GM18951 (cell line): ENCODE measurements at regions not wholly inside any gene's neighbourhood (a gene's known extent, or its start where the extent isn't known, plus 50 kb on each side); places are given as distances from the start of the nearest gene placed in this dataset.

ENCODE experiments used
- POLR2A ChIP-seq: IDR thresholded peaks from 4 replicates; pipeline ENCODE4 v1.6.1; 2011; ENCODE audit warnings: mild to moderate bottlenecking; ENCODE audit not compliant: insufficient read length, insufficient read depth; ENCODE audit errors: extremely low read depth
- in situ Hi-C: fragments of 300-500 bp; cut with MboI; formaldehyde crosslinking; loops from one replicate; pipeline ENCODE4 v1.12.0; 2022; ENCODE audit warnings: low sequenced_read_pairs, mixed read lengths, inconsistent platforms; ENCODE audit not compliant: unreplicated experiment

DNA sequence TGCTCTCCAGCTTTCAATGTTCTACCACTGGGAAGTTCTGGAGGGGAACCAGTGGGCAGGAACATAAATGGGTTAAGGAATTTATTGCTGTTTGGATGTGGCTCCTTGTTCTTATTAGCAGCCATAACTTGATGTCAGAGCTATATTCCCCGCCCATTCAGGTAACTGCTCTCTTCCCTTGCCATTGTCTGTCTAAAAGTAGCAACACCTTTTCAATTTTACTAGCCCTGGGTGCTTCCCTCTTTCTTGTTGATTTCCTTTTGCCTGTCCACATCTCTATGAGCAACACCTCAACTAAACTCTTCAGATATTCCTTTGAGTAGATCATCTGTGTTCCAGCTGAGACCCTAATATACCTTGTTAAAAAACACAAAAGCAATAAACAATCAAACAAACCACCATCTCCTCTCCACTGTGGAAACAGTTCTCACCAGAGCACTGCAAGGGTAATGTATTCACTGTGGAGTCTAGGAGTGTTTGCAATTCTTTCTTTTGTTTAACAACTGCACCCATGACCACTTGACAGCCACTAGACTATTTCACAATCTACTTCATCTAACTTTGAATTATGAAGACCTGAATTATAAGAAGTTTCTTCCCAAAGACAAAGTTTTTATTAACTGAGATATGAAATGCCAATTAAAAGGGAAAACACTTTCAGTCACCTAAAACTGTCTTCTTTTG is 436.7 kb downstream of the IPMK start:
- in situ Hi-C loops, result no loop called here
- TF ChIP-seq POLR2A, result no peak

DNA sequence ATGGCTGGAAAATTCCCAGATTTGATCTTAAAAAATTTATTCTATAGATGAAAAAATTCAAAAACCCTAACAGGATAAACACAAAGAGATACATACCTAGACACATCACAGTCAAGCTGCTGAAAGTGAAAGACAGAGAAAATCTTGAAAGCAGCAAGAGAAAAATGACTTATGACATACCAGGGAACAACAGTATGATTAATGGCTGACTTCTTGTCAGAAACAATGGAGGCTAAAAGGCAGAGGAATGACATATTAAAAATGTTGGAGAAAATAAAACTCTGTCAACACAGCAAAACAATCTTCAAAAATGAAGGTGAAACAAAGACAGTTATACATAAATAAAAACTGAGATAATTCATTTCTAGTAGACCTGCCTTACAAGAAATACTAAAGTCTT is 442.7 kb downstream of the IPMK start:
- TF ChIP-seq POLR2A, result no peak
- in situ Hi-C loops, result no loop called here

DNA sequence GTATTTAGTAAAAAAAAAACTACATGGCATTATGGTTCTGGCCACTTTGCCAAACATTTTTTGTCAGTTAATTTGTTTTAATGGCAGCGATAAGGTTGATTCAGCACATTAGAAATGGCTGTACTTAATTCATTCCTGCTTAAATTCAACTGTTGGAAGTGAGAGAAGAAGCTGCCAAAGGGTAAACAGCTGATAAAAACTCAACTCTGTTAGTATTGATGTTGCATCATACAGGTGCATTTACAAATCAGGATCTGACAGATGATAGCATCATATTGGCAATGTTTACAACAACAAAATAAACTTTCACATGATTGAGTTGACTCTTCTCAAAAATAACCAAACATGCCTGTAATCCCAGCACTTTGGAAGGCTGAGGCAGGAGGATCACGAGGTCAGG is 444.3 kb downstream of the IPMK start:
- in situ Hi-C loops, result no loop called here

DNA sequence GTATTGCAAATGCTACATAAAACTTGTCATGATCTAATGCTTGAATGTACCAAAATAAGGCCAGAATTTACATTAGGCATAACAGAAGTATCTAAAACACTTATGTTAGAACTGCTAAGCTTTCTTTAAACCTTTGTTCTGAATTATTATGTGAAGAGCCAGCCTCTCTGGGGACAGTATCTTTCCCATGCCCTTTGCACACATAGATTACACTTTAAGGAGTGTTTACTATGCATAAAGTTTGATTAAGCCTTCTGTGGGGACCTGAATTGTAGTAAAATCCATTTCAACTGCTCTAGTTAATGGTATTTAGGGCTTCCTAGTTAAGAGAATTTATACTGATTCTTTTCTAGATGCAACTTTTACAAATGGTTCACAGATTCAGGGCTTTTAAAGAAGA is 444.7 kb downstream of the IPMK start:
- in situ Hi-C loops, result no loop called here
- no peak for TF ChIP-seq POLR2A

More for the DNA sequence above, 444.3 kb downstream of the IPMK start:
- TF ChIP-seq POLR2A, result no peak

DNA sequence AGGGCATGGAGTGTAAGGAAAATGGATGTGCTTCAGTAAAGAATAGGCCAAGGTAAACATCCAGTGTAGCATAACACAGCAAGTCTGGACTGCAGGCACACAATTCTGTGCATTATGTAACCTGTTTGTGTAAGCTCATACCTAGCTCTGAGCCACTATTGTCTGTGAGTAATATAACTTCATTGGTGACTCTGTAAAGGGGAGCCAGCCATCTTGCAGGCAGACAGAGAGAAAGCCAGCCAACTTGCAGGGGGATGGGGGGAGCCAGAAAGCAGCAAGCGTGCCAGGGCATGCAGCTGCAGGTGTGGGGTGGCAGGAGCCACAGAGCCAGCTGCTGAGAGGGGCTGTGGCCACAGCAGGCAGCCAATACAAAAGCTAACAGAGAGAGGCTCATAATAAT is 449.2 kb downstream of the IPMK start:
- TF ChIP-seq POLR2A, result no peak
- in situ Hi-C loops, result no loop called here

DNA sequence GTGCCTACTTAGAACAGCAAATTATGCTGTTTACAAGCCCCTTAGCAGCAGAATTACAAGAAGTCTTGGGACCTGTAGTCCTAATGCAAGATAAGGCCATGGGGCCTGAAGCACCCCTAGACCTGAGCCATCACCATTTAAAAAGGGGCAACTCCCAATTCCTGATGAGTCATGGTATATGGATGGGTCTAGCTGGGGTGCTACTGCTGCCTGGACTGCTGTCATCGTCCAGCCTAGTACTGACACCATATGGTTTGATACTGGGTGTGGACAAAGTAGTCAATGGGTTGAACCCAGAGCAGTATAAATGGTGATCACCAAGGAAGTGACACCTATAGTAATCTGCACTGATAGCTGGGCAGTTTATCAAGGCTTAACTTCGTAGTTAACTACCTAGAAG is 450.0 kb downstream of the IPMK start:
- in situ Hi-C loops, result no loop called here
- TF ChIP-seq POLR2A, result no peak

DNA sequence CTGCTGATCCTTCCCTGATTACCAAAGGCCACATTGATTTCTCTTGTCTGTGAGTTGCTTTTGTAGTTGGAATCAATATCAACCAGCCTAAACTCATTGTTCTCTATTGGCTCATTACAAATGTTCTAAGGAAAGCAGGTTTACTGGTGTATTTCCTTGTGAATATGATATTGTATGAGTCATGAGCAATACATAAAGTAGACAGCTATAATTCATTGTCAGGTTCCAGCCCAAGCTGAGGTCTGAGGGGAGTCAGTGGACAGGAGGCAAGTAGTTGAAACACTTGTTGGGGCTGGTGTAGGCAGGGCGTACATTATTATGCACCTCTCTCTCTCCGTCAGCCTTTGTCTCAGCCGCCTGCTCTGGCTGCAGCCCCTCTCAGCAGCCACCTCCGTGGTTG is 451.7 kb downstream of the IPMK start:
- TF ChIP-seq POLR2A, result no peak
- in situ Hi-C loops, result no loop called here

DNA sequence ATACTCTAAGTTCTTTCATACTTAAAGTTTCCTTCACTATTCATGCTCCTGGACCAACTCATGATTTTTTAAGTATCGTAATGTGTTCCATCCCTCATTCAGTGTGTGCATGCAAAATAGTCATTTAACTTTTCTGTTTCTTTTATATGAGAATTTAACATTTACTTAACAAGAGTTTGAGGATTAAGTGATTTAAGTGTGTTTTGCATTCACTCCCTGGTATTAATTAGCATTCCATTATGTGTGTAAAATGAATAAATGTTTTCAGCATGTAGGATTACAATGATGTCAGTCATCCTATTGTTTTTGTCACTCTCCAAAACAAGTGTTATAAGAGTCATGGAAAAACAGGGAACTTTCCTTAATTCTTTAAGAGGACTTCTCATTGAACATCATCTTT is 457.7 kb downstream of the IPMK start:
- no peak for TF ChIP-seq POLR2A
- in situ Hi-C loops, result no loop called here

DNA sequence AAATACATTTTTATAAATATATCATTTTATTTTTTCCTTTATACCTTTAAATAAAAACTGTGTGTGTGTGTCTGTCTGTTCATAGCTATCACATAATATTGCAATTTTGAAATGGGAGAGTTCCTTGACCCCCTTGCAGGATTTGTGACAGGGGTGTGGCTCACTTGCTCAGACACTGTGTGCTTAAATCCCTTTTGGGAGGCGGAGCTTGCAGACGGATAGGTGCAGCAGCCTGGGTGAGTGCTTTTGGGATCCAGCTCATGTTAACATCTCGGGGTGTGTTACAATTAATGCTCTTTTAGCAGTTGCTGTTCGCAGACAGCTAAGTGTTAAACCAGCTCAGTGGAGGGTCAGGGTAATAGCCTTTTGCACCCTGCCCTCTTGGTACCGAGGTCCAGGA is 459.8 kb downstream of the IPMK start:
- in situ Hi-C loops, result no loop called here
- TF ChIP-seq POLR2A, result no peak

DNA sequence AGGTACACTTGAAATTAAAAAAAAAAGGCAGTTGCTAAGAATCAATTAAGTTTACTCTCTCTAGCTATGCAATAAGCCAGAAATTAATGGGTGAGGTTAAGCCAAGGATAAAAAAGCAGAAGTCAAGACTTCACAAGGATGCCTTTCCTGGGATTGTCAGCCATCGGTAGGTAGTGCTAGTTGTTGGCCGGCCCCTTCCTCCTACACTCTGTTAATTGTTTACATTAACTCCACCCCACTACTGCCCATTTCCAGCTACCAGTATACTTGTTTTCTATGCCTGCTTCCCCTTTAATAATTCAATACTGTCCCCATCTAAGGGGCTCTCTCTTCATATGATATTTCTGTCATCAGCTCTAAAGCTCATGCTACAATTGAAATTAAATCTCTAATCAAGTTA is 461.0 kb downstream of the IPMK start:
- TF ChIP-seq POLR2A, result no peak
- in situ Hi-C loops, result no loop called here

DNA sequence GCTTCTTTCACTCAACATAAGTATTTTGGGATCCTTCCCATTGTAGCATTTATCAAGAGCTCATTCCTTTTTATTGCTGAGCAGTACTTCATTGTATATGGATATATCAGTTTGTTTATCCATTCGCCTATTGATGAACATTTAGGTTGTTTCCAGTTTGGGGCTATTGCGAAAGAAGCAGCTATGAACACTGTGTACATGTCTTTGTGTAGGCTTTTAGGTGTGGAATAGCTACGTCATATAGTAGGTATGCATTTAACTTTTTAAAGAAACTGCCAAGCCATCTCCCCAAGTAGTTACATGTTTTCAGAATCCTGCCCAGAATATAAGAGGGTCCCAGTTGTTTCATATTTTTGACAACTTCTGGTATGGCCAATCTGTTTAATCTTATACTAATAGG is 468.1 kb downstream of the IPMK start:
- TF ChIP-seq POLR2A, result no peak

DNA sequence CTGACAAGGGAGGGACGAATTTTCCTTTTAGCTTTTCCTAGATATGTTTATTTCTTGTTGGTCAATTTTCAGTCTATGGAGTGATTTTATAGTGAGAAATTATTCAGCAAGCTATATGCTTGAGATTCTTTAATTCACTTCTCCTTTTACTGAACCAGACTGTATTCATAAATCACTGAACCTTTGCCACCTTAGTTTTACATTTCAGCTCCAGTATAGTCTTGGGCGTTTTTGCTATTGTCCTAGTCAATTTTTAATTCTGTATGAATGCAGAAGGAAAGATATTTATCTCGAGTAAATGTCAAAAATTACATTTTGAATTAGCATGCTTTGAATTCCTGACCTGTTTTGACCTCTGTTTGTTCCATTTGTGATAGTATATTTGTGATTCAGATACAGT is 468.9 kb downstream of the IPMK start:
- TF ChIP-seq POLR2A, result no peak
- in situ Hi-C loops, result no loop called here

More for the DNA sequence above, 468.1 kb downstream of the IPMK start:
- in situ Hi-C loops, result no loop called here

DNA sequence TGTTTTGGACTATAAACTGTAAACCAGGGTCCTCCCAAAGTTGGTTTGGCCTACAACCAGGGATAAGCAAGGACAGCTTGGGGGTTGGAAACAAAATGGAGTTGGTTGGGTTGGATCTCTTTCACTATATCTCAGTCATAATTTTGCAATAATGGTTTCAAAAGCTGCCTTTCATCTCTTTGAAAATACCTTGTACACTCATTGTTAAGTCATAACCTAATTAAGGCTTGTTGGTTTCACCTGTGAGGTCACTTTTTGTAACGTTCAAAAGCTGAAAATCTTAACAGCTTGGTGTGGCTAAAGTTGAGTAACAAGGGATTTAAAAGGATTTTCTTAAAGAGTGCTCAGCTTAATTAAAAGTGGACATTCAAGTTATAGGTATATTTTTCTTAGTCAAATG is 476.1 kb downstream of the IPMK start:
- in situ Hi-C loops, result no loop called here
- no peak for TF ChIP-seq POLR2A

DNA sequence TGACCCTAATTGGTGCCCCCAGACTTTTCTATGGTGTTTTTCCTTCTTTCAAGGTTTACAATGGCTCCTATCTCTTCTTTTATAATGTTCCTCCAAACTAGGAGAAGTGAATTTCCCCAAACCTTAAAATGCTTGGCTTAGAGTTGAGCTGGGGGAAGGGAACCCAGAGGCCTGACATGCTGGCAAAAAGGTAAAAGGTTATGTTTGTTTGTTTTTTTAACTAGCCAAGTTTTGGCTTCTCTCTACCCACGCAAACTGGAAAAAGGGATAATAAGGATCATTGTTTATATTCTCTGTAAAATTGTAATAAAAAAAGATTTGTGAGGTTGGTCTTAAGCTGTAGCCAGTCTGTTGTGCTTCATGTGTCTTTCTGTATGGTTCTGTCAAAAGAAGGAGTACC is 477.0 kb downstream of the IPMK start:
- TF ChIP-seq POLR2A, result no peak
- in situ Hi-C loops, result no loop called here

DNA sequence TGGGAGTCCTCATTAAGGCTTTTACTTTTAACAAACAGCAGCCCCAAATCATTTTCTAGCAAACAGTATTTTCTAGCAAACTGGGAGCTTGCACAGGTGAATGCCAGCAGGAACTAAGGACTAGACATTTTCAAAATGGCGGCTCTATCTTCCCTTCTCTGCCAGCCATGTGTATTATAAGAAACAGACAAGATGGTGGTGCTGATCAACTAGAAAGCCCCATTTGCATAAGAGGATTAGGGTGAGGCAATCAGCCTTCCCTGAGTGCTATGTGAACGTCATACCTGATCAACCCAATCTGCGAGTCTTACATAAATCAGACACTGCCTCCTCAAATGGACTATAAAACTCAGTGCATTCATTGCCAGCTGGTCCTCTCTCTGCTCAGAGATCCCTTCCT is 479.6 kb downstream of the IPMK start:
- TF ChIP-seq POLR2A, result no peak
- in situ Hi-C loops, result no loop called here
